HK-2 (cell line): ENCODE measurements at regions not wholly inside any gene's neighbourhood (a gene's known extent, or its start where the extent isn't known, plus 50 kb on each side); places are given as distances from the start of the nearest gene placed in this dataset.

ENCODE experiments used
- DNase-seq: peaks from one replicate; pipeline ENCODE4 v3.0.0-alpha.2; 2018; ENCODE audit not compliant: unreplicated experiment

GRCh38 chr7:116417593-116418345, 81.8 kb upstream of the CAV2 start:
- no peak for DNase-seq

GRCh38 chr7:116418524-116418923, 81.0 kb upstream of the CAV2 start:
- DNase-seq: no peak

GRCh38 chr7:116420003-116420402, 79.5 kb upstream of the CAV2 start:
- no peak for DNase-seq

GRCh38 chr7:116421298-116421697, 78.2 kb upstream of the CAV2 start:
- DNase-seq: no peak

- DNase-seq: no peak
Observed at GRCh38 chr7:116422683-116423082, 76.9 kb upstream of the CAV2 start.

- DNase-seq: no peak
Observed at GRCh38 chr7:116423499-116423898, 76.0 kb upstream of the CAV2 start.

DNA sequence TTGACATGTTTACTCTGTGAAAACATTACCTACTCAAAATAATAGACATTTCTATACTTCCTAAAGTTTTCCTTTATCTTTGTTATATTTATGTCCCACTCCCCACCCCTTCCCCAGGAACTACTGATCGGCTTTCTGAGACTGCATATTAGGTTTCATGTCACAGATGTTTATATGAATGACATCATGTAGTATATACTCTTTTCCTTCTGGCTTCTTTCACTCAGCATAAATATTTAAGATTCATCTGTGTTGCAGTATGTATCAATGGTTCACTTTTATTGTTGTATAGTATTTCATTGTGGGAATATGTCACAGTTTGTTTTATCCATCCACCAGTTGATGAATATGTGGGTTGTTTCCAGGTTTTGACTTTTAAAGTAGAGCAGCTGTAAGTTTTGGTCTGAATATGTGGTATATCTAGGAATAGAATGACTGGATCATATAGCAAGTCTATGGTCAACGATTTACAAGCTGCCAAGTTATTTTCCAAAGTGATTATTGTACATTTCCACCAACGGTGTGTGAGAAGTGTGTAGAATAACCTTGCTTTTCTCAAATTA, 73.8 kb upstream of the CAV2 start:
- no peak for DNase-seq

- DNase-seq: no peak
Observed at GRCh38 chr7:116426428-116427156, 72.9 kb upstream of the CAV2 start.

- DNase-seq: no peak
Observed at GRCh38 chr7:116429986-116430619, 69.4 kb upstream of the CAV2 start.

DNA sequence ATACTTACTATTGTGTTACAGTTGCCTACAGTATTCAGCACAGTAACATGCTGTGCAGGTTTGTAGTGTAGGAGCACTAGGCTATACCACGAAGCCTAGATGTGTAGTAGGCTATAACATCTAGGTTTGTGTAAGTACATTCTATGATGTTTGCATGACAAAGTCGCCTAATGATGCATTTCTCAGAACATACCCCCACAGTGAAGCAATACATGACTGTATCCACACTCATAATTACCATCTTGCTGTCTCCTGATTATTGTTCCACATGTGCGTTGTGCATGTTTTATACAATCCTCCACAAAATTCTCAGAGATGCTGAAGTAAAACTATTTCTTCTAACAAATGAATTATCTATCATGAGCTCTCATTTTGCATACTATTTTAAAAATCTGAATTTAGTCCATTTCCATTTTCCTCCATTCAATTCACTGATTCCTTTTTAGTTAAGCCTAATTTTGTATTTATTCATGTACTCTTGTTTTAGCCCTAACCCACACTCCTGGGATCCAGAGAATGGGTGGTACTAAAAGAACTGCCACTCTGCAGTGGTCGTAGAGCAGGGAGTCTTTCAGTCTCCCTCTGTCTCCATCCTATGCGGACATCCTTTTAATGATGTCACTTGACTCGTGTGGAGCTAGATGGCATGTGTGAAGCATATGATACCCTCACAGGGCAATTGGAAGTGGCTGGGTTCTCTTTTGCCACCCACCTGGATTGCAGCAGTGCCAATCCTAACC, 67.6 kb upstream of the CAV2 start:
- DNase-seq: no peak

DNA sequence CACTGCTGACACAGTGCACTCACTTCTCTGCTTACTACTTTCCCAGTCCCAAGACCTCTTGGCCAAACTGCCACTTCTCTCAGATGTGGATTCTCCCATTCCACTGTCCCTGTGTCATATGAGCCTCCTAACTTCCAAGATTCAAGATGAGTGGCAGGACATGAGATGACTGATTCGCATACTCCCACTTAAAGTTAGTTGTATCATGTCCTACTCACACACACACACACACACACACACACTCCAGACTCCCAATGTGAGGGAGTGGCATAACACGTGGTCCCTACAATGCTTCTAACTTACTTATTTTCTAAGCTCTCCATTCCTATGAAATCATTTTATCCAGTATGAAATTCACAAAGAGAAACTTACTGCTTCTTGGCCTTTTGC, 67.0 kb upstream of the CAV2 start:
- no peak for DNase-seq

DNA sequence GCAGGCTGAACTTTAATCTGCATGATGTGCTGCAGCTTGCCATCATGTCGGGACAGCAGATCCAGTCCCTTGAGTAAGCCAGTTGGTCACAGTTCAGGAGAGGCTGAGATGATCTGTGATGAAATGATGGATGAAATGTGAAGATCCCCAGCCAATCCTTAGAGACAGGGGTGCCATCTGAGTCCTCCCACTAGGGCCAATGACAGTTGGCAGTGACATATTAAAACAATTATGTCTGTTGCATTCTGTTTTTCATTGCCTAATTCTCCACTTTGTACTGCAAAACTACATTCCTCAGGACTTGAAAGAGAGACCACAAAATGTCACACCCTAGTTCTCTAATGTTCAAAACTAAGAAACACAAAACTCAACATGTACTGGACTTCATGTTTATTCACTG, 66.3 kb upstream of the CAV2 start:
- no peak for DNase-seq

- DNase-seq: no peak
Observed at GRCh38 chr7:116434820-116435341, 64.7 kb upstream of the CAV2 start.

DNA sequence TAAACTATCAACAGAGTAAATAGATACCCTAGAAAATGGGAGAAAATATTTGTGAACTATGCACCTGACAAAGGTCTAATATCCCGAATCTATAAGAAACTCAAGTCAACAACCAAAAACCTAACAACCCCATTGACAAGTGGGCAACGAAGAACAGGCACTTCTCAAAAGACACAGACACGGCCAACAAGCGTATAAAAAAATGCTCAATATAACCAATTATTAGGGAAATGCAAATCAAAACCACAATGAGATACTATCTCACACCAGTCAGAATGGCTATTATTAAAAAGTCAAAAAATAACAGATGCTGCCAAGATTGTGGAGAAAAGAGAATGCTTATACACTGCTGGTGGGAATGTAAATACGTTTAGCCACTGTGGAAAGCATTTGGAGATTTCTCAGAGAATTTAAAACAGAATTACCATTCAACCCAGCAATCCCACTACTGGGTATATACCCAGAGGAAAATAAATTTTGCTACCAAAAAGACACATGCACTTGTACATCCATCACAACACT, 63.2 kb upstream of the CAV2 start:
- no peak for DNase-seq

- DNase-seq: no peak
Observed at GRCh38 chr7:116438267-116438666, 61.3 kb upstream of the CAV2 start.

DNA sequence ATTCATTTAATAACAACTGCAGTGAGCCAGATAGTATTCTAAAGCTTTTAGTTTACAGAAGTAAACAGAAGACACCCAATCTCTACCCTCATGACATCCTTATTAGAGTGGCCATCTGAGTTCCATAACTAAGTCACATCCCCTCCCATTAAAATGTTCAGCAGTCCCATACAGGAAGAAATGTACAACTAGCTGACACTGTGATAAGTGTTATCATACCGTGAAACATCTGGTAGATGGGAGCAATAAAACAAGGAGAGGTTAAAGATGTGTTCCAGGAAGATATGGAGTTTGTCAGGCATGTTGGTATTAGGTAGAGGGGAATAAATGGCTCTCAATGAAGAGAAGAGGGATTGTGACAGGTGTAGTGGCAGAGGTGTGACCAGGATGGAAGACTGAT, 60.5 kb upstream of the CAV2 start:
- no peak for DNase-seq

GRCh38 chr7:116439841-116440549, 59.5 kb upstream of the CAV2 start:
- no peak for DNase-seq

DNA sequence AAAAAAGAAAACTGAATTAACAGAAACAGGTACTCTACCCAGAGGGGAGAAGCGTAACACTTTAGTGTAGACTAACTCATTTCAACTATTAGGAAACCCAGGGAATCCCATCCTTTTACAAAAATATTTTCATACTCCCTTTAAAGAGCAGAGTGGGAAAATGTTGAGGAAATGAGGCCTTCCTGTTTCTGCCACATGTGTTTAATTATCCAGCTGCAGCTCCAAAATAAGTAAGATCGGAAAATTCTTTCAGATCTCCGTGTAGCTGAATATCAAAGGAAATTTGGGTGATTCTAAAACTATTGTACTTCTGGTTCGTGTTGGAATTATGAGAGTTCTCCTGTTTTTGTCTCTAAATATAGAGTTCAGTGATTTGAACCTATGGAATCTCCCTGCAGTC, 58.0 kb upstream of the CAV2 start:
- DNase-seq: no peak

DNA sequence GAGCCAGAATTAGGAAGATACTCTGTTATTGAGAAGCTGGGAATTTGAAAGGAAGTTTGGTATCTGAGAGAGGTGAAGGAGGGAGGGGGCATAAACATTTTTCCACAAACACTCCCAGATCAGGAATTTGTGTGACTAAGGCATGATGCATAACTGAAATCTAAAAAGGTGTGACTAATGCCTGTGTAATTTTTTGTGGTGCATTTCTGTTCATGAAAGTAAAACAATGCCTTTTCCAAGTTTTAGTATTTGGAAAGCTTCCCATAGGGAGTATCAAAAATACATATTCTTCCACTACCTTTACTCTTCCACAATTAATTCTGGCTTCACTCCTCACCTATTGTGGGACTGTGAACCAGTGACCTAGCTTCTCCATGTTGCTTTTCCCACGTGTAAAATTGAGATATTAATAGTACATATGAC, 56.4 kb upstream of the CAV2 start:
- no peak for DNase-seq

- no peak for DNase-seq
Observed at GRCh38 chr7:116443646-116444045, 55.9 kb upstream of the CAV2 start.
